ENCODE measurements at regions not wholly inside any gene's neighbourhood (a gene's known extent, or its start where the extent isn't known, plus 50 kb on each side); places are given as distances from the start of the nearest gene placed in this dataset.

DNA sequence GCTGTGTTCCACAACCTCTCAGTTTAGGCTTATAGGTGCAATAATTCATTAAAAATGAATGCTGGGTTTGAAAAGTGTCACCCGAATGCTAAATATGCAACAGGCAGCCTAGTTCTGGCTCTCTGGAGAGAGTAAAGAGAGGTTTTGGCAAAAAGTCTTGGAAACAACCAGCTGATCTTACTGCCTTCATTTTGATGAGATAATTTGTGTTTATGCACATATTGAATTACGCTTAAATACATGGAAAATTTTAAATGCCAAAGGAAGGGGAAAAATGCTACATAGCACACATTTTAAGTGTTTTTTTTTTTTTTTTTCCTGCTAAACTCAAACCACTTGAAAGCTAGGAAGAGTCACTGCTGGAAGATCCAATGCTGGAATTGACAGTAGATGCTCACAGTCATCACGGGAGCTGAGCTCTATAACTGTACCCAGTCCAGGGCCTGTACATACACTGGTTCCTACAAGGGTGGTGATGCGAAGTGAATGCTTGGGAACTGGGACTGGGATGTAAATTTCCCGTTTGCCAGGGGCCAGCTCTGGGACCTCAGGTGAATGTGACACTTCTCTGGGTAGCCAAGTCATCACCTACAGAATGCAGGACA is 151.5 kb downstream of the PFKFB3 start:
- TF ChIP-seq POLR2A (IDR thresholded peaks at IDR 0.05; ENCODE audit: low read depth, low read length) (no peak), POLR2AphosphoS5 (IDR thresholded peaks at IDR 0.05; ENCODE audit: low read depth, low read length) (no peak)
